ENCODE measurements at regions not wholly inside any gene's neighbourhood (a gene's known extent, or its start where the extent isn't known, plus 50 kb on each side); places are given as distances from the start of the nearest gene placed in this dataset.
"Not testable (repeated sequence)": the region's sequence is repeated elsewhere in the genome, so short reads cannot be mapped to it uniquely, and the experiment has no call there.

DNA sequence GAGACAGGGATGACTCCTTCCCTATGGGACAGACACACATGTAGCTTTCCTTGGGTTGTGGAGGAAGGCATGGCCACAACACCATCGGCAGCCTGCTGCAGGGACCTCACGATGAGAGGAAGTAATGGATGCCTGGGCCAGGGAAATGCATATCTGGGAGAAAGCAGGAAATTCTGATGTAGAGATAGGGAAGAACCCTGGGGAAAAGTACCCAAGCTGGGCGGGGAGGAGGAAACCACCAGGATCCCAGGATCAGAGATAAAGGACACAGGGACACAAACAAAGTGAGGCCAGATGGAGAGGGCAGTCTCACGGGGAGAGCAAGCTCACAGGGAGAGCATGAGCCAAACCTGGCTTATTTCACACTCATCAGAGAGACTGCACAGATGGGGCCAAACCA, 294.7 kb upstream of the TEKT4 start:
- not testable (repeated sequence) for DNase-seq

DNA sequence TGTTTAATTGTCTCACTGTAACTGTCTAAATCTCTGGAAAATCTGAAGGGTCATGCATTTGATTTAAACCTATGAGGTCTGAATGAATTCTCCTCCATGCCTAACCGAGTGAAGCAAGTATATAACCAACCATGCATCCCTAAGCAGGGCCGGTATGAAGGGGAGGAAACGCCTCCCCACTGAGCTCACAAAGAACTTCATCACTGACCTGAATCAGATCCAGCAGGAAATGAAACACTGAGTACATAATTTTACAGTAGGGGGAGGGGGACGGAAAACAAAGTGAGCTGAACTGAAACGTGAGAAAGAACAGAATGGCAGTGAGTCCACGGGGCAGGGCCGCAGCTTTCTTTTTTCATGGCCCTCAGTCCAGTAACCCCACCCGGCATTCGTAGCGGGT, 294.1 kb upstream of the TEKT4 start:
- not testable (repeated sequence) for DNase-seq

DNA sequence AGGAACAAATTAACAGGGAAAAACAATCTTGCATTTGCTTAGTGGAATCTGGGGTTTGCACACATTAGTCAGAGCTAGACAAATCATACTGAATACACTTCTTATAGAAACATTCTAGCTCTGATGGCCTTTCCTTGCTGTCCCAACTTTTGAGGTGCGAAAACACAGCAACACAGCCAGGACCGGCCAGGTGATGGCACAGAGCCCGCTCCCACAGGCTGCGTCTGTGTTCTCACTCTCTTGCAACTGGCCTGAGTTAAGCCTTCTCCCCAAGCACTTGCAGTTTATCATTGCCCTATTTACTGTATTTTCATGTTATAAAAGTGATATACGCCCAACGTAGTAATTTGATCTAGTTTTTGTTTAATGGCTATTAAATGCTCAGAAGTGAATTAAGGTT, 292.0 kb upstream of the TEKT4 start:
- DNase-seq = not testable (repeated sequence)

DNA sequence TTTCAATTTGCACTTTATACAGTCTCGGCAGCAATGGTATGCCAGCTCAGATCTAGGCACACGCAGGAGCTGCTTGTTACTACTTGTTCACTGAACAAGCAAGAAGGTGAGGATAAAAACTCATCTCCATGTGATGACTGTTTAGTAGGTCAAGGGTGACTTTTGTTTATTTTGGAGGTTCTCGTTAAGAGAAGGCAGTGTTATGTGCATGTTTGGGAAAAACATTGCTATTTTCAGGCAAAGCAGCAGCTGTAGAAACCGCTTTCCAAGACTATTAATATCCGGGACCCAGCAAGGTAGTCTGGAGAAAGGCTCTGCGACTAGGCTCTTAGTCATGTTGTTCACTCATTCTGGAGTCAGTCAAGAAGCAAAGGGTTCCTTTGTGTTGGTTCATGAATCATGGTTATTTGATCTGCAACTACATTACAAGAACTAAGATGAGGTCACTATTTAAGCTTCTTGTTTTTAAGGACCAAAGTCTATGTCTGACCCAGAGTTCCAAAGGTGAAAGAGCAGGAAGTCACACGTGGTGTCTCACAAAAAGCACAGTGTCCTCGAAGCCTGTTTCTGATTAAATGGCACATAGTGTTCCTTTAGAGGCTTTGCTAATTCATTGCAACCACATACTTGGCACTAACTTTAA, 288.0 kb upstream of the TEKT4 start:
- not testable (repeated sequence) for DNase-seq

DNA sequence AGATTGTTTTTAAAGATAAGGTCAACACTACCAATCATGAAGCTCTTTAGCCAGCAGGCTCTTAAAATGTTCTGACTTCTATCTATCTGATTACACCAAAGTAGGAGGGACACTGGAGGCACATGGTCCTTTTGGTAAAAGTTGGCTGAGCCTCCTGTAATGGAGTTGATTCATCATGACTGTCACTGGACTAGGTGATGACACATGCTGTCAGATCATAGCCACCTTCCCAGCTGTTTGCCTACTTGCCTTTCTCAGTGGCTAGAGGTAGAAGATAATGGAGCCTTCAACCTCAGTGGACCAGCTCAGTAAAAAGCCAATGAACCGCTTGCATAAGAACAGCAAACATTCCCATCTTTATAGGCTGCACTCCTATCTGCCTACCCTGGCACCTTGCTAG, 286.7 kb upstream of the TEKT4 start:
- DNase-seq = not testable (repeated sequence)

DNA sequence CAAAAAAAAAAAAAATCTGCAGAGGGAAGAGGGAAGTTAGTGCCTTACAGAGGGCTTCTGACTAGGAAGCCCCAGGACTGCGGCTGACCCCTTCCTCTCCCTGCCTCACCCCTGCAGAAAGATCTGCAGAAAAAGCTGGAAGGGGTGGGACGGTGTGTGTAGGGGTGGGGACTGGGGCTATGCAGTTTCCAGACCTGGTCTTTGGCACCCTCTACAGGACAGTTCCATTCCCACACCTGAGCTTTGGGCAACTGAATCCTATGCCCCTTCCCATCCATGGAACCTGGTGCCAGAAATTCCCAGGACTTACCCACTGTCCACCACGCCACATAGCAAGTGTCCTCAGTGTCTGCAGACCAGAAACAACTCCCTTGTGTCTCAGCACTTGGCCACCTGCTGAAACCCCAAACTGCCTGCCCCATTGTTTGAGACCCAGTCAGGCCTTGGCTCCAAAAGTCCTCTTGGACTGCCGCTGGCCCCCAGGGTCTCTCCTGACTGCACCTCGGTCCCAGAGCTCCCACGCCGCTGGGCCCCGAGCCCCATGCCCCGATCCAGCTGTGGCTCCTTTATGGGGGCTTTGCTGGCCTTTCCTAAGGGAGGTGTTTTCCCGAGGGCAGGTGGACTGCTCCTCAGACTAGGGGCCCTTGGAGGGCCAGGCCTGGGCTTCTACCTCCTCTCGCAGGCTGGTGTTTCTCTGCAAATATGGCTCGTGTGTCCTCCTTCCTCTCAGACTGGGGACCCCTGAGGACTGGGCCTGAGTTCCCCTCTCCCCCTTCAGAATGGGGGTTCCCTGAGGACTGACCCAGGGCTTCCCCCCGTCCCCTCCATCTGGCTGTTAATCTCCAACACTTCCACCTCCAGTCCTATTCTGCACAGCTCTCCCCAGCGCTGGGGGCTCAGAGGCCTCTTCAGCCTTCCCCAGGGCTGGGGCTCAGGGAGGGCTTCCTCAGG, 284.9 kb upstream of the TEKT4 start:
- DNase-seq = not testable (repeated sequence)

DNA sequence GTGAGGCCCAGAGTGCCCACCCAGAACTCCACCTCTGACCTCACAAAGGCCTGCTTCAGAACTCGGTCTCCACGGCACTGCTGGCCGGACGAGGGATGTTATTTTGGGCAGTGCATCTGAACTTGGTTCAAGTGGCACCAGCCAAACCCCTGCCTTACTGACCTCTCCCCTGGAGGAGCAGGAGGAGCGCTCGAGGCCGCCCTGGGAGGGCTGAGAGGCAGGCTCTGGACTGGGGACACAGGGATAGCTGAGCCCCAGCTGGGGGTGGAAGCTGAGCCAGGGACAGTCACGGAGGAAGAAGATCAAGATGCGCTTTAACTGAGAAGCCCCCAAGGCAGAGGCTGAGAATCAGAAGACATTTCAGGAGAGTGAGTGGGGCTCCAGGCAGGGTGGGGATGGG, 284.2 kb upstream of the TEKT4 start:
- DNase-seq = not testable (repeated sequence)

DNA sequence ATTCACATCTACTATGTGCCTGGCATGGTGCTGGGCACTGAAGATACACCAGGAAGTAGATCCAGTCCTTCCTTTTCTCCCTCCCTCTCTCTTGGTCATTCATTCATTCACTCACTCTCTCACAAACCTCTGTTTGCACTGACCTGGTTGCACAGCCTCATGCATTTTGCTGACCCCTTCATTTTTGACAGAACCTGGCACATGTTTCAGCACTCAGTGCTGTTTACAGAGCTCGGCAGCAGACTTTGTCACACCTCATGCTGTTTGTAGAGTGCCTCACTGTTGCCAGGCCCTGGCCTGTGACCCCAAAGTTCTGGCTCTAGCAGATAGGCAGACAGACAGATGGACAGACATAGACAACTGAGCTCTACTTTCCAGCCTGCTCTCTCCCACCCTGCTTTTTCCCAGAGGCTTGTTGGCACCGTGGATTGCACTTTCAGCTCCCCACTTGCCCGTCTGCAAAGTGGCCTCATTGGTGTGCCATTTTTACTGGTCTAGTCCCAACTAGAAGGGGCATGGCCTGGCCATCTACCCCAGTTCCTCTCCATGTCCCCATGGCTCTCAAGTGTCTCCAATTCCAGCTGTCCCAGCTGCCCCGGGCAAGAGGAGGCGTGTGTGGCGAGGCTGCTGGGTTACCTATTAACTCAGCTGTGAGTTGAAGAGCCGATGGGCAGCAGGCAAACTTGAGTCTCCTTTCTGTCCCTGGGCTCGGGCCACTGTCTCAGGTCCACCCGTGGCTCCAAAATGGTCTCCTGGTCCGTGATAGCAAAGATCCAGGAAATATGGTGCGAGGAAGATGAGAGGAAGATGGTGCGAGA, 277.0 kb upstream of the TEKT4 start:
- not testable (repeated sequence) for DNase-seq

DNA sequence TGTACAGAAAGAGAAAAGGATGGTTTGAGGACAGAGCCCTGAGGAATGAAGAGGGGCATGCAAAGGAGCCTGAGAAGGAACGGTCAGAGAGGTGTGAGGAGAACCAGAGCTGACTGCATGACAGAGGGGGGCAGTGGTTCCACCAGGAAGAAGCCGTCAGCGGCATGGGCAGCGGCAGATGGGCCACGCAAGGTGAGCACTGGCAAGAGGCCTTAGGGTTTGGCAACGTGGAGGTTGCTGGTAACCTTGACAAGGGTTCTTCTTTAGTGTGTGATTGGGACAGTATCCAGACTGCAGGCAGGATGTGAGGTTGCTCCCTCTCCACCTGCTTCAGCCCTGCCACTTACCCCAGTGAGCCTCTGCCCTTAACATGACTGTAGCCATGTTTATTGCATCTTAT, 275.3 kb upstream of the TEKT4 start:
- not testable (repeated sequence) for DNase-seq

DNA sequence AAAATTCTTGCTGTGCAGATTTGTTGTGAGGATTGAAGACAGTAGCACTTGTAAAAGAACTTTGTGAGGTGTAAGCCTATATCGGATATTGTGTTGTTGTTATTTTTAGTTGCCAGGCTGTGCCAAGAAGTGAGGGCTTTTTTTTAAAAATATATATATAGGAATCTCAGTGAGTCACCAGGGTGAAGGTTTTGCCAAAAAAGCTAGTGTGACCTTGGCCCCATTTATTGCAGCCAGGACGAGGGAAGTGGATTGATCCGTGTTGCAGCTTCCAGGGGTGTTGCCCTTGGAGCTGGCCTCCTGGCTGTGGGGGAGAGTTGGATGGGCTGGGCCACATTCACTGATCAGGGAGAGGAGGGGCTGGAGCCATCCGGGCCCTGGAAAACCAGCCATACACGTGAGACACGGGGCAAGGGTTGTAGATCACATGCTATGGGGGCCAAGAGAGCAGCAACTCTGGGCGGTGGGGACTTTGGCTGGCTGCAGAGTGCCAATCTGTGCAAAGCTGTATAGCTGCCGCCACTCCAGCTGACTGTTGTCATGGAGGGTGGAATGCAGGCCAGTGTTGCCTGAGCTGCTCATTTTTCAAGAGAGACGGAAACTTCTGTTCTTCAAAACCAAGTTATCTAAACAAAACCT, 273.0 kb upstream of the TEKT4 start:
- not testable (repeated sequence) for DNase-seq

DNA sequence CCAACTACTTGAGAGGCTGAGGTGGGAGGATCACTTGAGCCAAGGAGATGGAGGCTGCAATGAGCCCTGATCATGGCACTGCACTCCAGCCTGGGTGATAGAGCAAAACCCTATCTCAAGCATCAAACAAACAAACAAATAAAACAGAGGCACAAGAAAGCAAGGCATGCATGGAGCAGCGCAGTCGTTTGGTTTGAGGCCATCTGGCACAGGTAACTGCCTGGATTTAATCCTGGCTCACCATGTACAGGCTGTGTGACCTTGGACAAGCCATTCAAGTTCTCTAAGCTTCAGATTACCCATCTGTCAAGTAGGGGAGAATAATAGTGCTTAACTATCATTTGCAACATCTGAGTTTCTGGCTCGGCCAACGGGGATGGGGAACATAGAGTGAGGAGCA, 270.3 kb upstream of the TEKT4 start:
- DNase-seq = not testable (repeated sequence)

DNA sequence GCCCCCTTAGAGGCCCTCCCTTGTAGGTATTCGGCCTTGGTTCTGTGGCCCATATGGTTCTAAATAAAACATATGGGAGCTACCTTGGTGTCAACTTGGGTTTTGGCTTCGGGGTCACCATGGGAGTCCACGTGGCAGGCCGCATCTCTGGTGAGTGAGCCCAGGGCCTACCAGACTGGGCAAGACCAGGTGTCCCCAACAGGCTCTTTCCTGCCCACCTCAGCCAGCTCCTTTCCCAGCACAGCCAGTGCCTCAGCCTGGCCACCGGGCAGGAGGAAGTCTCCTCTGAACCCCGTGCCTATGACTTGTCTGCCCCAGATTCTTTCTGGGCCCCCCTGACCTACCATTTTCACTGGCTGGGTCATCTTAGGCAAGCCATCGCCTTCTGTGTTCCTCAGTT, 268.8 kb upstream of the TEKT4 start:
- DNase-seq = no peak

DNA sequence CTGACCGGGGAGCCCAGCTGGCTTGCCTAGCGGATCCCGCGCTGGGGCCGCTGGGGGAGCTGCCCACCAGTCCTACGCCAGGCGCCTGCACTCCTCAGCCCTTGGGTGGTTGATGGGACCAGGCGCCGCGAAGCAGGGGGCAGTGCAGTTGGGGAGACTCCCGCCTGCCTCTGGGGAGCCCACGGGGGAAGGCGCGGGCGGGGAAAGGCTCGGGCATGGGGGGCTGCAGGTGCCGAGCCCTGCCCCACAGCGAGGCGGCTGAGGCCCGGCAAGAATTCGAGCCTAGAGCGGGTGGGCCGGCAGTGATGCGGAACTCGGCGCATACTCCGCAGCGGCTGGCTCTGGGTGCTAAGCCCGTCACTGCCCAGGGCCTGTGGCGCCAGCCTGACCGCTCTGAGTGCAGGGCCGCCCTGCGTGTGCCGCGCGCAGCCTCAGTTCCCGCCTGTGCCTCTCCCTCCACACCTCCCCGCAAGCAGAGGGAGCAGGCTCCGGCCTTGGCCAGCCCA, 249.1 kb upstream of the TEKT4 start:
- DNase-seq = no peak

DNA sequence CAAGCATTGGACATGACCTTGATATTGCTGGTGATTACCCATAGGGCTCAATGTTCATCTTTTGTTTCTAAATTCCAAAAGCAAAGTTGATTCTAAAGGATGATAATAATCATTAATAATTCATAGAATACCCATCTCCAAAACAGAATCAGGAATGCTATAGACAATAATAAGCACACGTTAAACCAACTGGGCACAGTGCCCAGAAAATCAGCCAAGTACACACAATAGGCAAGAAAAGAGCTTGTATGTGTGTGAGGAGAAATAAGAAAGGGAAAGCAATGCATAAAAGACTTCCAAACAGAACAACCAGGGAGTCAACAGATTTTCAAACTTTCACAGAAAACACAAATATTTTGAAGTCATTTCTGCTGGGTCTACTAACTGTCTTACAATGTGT, 242.3 kb upstream of the TEKT4 start:
- DNase-seq = not testable (repeated sequence)

DNA sequence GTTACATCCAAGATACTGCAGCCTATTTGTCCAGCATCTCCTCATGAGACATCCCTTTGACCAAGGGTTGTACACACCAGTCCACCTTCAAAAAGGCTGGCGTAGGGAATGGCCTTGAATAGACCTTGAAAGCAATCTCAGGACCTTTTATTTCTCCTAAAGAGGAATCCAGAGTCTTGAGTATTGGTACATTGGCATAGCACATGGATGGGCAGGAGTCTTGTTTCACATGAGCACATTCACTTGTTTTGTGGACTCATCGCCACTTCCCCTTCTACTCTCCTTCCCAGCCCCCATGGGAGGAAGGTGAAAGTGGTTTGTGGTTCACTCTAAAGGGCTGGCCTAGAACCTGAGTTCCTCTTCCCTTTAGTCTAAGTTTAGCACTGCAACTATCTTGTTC, 229.8 kb upstream of the TEKT4 start:
- DNase-seq = peak in 1 of 2 experiments; percentile 27

DNA sequence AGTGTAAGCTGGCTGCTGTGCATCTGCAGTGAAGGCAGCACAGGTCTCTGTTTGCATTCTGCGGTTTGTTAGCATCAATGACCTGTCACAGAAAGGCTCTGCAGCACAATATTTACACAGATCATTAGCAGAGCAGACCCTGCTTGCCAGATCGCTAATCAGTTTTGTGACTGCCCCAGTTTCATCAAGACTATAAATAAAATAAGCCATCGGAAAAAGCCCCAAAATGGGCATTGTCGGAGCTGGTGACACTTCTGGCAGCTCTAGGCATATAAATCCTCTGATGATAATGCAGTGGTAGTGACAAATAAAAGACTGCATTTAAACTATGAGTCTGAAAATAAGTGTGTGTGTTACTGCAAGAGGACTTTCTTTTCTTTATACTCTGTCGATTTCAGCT, 219.1 kb upstream of the TEKT4 start:
- DNase-seq = not testable (repeated sequence)

DNA sequence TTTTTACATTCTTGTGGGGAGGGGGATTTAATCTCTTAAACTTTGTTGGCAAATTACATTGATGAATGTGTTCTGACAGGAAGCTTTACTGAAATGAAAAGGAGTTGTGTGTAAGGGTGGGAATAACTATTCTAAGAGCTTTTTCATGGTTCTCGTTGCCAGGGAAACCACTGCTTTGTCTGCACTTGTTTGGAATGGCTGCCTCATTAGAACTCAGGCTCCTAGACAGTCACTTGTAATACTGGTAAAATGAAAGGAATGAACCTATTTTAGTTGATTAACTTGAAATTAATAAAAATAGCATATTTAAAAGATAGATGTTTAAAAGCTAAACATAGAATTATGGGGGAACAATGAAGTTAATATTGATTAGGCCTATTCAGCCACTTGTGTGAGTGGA, 201.4 kb upstream of the TEKT4 start:
- not testable (repeated sequence) for DNase-seq

DNA sequence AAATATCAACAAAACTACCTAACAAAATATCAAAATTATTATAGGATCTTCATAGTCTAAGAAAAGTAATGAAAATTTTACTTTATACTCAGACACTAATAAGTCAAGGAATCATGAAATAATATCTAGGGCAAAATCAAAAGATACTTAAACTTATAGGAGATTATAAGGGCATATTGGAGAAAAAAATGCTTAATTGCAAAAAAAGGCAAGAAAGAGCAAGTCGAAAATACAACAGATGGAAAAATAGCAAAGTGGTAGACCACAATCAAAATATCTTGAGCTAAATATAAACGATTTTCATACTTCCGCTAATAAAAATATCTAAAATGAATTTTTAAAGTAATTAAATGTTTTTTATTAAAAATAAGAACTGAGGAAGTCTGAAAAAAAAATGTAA, 177.0 kb upstream of the TEKT4 start:
- DNase-seq = not testable (repeated sequence)

DNA sequence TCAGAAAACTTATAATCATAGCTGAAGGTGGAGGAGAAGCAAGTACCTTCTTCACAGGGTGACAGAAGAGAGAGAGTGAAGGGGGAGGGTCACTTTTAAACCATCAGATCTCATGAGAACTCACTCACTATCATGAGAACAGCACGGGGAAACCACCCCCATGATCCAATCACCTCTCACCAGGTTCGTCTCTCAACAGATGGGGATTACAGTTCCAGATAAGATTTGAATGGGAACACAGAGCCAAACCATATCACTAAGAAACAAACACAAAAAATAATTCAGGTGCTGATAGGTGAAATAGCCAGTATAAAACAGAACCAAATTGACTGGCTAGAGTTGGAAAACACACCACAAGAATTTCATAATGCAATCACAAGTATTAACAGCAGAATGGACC, 162.2 kb upstream of the TEKT4 start:
- not testable (repeated sequence) for DNase-seq

DNA sequence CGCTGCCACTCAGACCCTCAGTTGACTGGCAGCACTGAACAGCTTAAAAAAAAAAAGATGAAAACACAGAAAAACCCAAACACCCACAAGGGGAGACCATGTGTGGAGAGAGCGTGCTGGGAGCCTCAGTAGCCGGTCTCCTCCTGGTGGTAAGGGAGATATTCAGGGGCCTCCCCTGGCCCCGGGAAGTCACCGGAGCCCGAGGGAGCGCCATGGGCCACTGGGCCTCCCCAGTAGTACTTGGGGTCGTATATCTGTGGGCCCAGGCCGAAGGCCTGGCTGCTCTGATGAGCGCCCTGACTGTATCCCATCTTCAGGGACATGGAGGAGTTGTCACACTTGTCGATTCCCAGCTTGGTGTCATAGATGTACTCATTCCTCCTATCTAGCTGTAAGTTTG, 145.7 kb upstream of the TEKT4 start:
- no peak for DNase-seq

DNA sequence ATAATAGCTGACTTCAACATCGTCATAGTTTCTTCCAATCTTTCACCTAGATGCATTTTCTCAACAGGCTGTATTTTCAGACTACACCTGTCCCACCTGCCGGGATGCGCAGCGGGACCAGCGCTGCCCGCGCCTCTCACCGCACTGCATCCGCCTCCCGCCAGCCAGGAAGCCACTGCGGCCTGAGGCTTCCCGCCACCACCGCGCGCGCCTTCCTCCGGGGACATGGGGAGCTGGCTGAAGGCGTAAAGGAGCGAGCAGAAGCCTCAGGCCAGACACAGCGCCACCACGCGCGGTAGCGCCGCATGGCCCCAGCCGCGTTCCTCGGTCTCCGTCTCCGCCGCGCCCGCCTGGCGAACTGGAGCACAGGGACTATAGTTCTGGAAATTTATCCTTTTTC, 135.7 kb upstream of the TEKT4 start:
- DNase-seq = not testable (repeated sequence)

DNA sequence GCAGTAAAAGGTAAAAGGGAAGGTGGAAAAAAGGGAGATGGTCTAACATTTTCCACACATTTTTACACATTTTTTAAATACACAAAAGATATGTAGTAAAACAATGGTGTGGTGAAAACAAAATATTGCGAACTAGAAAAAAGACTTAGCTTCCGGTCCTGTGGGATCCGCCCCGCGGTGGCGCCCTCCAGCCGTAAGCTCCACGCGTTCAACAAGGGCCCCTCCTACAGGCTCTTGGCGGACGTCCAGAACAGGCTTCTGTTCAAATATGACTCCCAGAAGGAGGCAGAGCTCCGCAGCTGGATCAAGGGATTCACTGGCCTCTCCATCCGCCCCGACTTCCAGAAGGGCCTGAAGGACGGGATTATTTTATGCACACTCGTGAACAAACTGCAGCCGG, 134.1 kb upstream of the TEKT4 start:
- not testable (repeated sequence) for DNase-seq

Measured in AML-193 (cell line).